HCT116 (cell line): ENCODE measurements at regions not wholly inside any gene's neighbourhood (a gene's known extent, or its start where the extent isn't known, plus 50 kb on each side); places are given as distances from the start of the nearest gene placed in this dataset.

Experiments
- CTCF ChIP-seq, 3 experiments: fragments of 200-600 bp in 1 of 3; sonication (generic) in 1 of 3; IDR thresholded peaks in 2 of 3; conservative IDR thresholded peaks in 1 of 3; 2 replicates each; pipeline ENCODE4 v1.5.1; 2012 to 2017; ENCODE audit warnings: low read depth in 2 of 3, low read length in 2 of 3, antibody characterized with exemption in 1 of 3, borderline replicate concordance in 1 of 3, control low read depth in 1 of 3, mild to moderate bottlenecking in 1 of 3, mixed read lengths in 1 of 3, mixed run types in 1 of 3, moderate library complexity in 1 of 3; ENCODE audit not compliant: insufficient read depth in 1 of 3
- SRF ChIP-seq: IDR thresholded peaks from 2 replicates; pipeline ENCODE4 v1.6.1; 2012; ENCODE audit warnings: low read depth
- ZNF274 ChIP-seq: fragments of 200-500 bp; sonication (Bioruptor generic); IDR thresholded peaks from 2 replicates; pipeline ENCODE4 v1.6.1; 2014; ENCODE audit warnings: mild to moderate bottlenecking, low read depth, low read length, inconsistent platforms

GRCh38 chr14:29410581-29410980, 517.1 kb downstream of the PRKD1 start:
- no peak for TF ChIP-seq CTCF (IDR thresholded peaks at IDR 0.05 in 2 of 3, conservative IDR thresholded peaks at IDR 0.05 in 1 of 3; ENCODE audit: borderline replicate concordance in 1 of 3, insufficient read depth in 1 of 3, low read depth in 2 of 3, low read length in 2 of 3)
- TF ChIP-seq SRF = no peak
- no peak for TF ChIP-seq ZNF274
